Esophagus squamous epithelium (tissue), 4 donors: ENCODE measurements at regions not wholly inside any gene's neighbourhood (a gene's known extent, or its start where the extent isn't known, plus 50 kb on each side); places are given as distances from the start of the nearest gene placed in this dataset.

Experiments
- POLR2A ChIP-seq, 4 donors: fragments of 450-650 bp; IDR thresholded peaks; one replicate each; pipeline ENCODE4 v1.6.1; 2017; ENCODE audit warnings: antibody characterized with exemption in 4 of 4, mild to moderate bottlenecking in 4 of 4, moderate library complexity in 3 of 4
- TF ChIP-seq, protein P1 (sequence below), 6 experiments: fragments of 450-650 bp in 4 of 6; fragments of 200-600 bp in 2 of 6; sonication (generic) in 2 of 6; IDR thresholded peaks; one replicate each; pipeline ENCODE4 v1.5.1; 2016 to 2019; ENCODE audit warnings: antibody characterized with exemption in 6 of 6, mild to moderate bottlenecking in 4 of 6, moderate library complexity in 4 of 6

DNA sequence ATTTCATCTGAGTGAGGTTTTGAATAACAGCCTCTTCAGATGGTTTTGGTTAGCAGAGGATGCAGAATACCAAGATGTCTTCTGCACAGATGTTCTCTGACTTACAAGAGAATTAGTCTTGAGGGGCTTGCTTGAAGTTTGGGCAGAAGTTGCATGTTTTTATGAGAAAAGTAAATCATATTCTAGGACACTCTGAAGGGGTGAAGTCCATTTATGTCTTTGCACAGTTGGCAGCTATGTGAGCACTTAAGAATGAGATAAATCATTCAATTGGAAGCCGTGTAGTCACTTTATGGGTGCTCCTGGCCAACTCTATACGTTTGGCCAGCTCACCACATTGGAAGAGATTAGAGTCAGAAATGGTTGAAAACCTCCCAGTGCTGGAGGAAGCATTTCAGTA lies 252.7 kb upstream of the KCNIP4 start:
- no peak for TF ChIP-seq POLR2A (IDR thresholded peaks at IDR 0.05)
- TF ChIP-seq, protein P1, sequence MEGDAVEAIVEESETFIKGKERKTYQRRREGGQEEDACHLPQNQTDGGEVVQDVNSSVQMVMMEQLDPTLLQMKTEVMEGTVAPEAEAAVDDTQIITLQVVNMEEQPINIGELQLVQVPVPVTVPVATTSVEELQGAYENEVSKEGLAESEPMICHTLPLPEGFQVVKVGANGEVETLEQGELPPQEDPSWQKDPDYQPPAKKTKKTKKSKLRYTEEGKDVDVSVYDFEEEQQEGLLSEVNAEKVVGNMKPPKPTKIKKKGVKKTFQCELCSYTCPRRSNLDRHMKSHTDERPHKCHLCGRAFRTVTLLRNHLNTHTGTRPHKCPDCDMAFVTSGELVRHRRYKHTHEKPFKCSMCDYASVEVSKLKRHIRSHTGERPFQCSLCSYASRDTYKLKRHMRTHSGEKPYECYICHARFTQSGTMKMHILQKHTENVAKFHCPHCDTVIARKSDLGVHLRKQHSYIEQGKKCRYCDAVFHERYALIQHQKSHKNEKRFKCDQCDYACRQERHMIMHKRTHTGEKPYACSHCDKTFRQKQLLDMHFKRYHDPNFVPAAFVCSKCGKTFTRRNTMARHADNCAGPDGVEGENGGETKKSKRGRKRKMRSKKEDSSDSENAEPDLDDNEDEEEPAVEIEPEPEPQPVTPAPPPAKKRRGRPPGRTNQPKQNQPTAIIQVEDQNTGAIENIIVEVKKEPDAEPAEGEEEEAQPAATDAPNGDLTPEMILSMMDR (IDR thresholded peaks at IDR 0.05): no peak
